Kidney (tissue), 13 donors: ENCODE measurements at regions not wholly inside any gene's neighbourhood (a gene's known extent, or its start where the extent isn't known, plus 50 kb on each side); places are given as distances from the start of the nearest gene placed in this dataset.

Experiments
- DNase-seq, 5 donors: peaks; one replicate each; pipeline ENCODE4 v3.0.0-alpha.2; 2013 to 2020
- FAIRE-seq: peaks from 2 replicates; lab custom pipeline; 2012; peaks lifted over from hg19 to GRCh38; lab: Jason Lieb, UNC
- H3K27ac ChIP-seq, 2 donors: one replicate each; pipeline ENCODE4 v1.7.0; 2013; ENCODE audit warnings: low read depth in 2 of 2, low read length in 2 of 2, inconsistent platforms in 1 of 2
- H3K27me3 ChIP-seq: one replicate; pipeline ENCODE4 v1.7.1; 2013; ENCODE audit warnings: low read length, inconsistent platforms; ENCODE audit not compliant: control insufficient read depth, insufficient read depth
- H3K36me3 ChIP-seq, 3 donors: one replicate each; pipeline versions ENCODE4 v1.7.0 to v1.7.1; 2013; ENCODE audit warnings: low read length in 3 of 3, control low read depth in 1 of 3, inconsistent platforms in 1 of 3; ENCODE audit not compliant: insufficient read depth in 3 of 3, control insufficient read depth in 2 of 3
- H3K4me1 ChIP-seq, 3 donors: one replicate each; pipeline versions ENCODE4 v1.7.0 to v1.7.1; 2013; ENCODE audit warnings: low read length in 3 of 3, inconsistent platforms in 1 of 3, low read depth in 1 of 3; ENCODE audit not compliant: control insufficient read depth in 2 of 3, insufficient read depth in 2 of 3
- H3K4me3 ChIP-seq, 3 donors: one replicate each; pipeline versions ENCODE4 v1.7.0 to v1.8.1; 2013; ENCODE audit warnings: low read length in 3 of 3, control low read depth in 1 of 3, inconsistent platforms in 1 of 3
- H3K9ac ChIP-seq, 3 donors: one replicate each; pipeline versions ENCODE4 v1.7.0 to v1.7.1; 2013; ENCODE audit warnings: low read length in 3 of 3, control low read depth in 1 of 3, inconsistent platforms in 1 of 3
- H3K9me3 ChIP-seq, 3 donors: one replicate each; pipeline versions ENCODE4 v1.7.0 to v1.7.1; 2013; ENCODE audit warnings: low read length in 3 of 3, control low read depth in 1 of 3, inconsistent platforms in 1 of 3; ENCODE audit not compliant: control insufficient read depth in 2 of 3, insufficient read depth in 1 of 3
- CTCF ChIP-seq: IDR thresholded peaks from 3 replicates; pipeline ENCODE4 v1.5.1; 2012; ENCODE audit warnings: mild to moderate bottlenecking, moderate library complexity, borderline replicate concordance; ENCODE audit not compliant: insufficient read depth; ENCODE audit errors: extremely low read depth
- intact Hi-C: fragments of 100-400 bp; cut with DNase I; formaldehyde crosslinking; loops from one replicate; pipeline ENCODE4 v1.11.1; 2022
- donor health status: control.
- donor health status: control.
- donor health status: control.
- donor health status: control.
- donor health status: control.
- donor health status: DM: yes; HTN: yes; CAD: no.
- donor health status: Normal renal cell carcinoma (clear cell type).

GRCh38 chr4:3662516-3662915 lies 103.7 kb upstream of the ADRA2C start:
- DNase-seq, result no peak

GRCh38 chr4:3661989-3662388 lies 104.2 kb upstream of the ADRA2C start:
- no peak for DNase-seq
- H3K36me3 ChIP-seq, result no peaks in the 10 kb centered on the region
- no peak overlapping the region for H3K9ac ChIP-seq
- H3K4me1 ChIP-seq, result peaks cover 0 to 2% (median 0%) of the 10 kb centered on the region in 3 donors
- H3K4me3 ChIP-seq, result no peak overlapping the region
- TF ChIP-seq CTCF, result no peak
- no peaks in the 10 kb centered on the region for H3K9me3 ChIP-seq
- H3K27me3 ChIP-seq, result no peaks in the 10 kb centered on the region
- FAIRE-seq, result no peak
- no peak overlapping the region for H3K27ac ChIP-seq
- intact Hi-C loops, result no loop called here

More at GRCh38 chr4:3662516-3662915, 103.7 kb upstream of the ADRA2C start:
- Histone ChIP-seq H3K27ac (no peak overlapping the region), H3K4me1 (no peaks in the 10 kb centered on the region), H3K27me3 (no peaks in the 10 kb centered on the region), H3K36me3 (no peaks in the 10 kb centered on the region), H3K4me3 (no peak overlapping the region), H3K9me3 (no peaks in the 10 kb centered on the region), H3K9ac (no peak overlapping the region)
- TF ChIP-seq CTCF, result no peak
- no peak for FAIRE-seq
- intact Hi-C loops, result no loop called here

- H3K9ac ChIP-seq, result no peak overlapping the region
- TF ChIP-seq CTCF, result no peak
- no peaks in the 10 kb centered on the region for H3K9me3 ChIP-seq
- no peaks in the 10 kb centered on the region for H3K36me3 ChIP-seq
- DNase-seq, result no peak
- H3K4me3 ChIP-seq, result no peak overlapping the region
- intact Hi-C loops, result no loop called here
- H3K27me3 ChIP-seq, result no peaks in the 10 kb centered on the region
- H3K27ac ChIP-seq, result no peak overlapping the region
- H3K4me1 ChIP-seq, result peaks cover 0 to 2% (median 0%) of the 10 kb centered on the region in 3 donors
- FAIRE-seq, result no peak
Measured at GRCh38 chr4:3660928-3661515, 105.2 kb upstream of the ADRA2C start.
